ENCODE measurements at regions not wholly inside any gene's neighbourhood (a gene's known extent, or its start where the extent isn't known, plus 50 kb on each side); places are given as distances from the start of the nearest gene placed in this dataset.

GRCh38 chr17:79177877-79178276, 103.3 kb downstream of the ENGASE start:
- TF ChIP-seq CTCF (IDR thresholded peaks at IDR 0.05) (no peak), POLR2A (IDR thresholded peaks at IDR 0.05) (no peak)
